ENCODE measurements at regions not wholly inside any gene's neighbourhood (a gene's known extent, or its start where the extent isn't known, plus 50 kb on each side); places are given as distances from the start of the nearest gene placed in this dataset.

DNA sequence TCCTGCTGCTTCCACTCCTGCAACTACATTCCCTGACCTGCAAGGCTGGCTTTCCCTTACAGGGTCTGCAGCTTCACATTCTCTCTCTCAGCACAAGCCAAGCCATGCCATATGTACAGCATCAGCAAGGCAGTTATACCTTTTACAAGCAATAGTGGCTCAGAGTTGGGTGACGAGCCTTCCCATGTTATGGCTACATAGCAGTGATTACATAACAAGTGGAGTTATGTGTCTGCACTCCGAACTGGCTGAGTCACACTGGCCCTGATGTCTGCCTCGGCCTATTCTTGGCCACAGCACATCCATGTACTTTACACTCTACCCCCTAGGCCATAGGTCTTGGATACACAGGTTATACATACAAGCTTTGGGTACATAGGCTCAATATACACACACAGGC, 52.0 kb upstream of the SNCAIP start:
- TF ChIP-seq, protein P1, sequence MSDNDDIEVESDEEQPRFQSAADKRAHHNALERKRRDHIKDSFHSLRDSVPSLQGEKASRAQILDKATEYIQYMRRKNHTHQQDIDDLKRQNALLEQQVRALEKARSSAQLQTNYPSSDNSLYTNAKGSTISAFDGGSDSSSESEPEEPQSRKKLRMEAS (IDR thresholded peaks at IDR 0.05; ENCODE audit: insufficient read depth, insufficient read length), result no peak
- TF ChIP-seq, protein P2, sequence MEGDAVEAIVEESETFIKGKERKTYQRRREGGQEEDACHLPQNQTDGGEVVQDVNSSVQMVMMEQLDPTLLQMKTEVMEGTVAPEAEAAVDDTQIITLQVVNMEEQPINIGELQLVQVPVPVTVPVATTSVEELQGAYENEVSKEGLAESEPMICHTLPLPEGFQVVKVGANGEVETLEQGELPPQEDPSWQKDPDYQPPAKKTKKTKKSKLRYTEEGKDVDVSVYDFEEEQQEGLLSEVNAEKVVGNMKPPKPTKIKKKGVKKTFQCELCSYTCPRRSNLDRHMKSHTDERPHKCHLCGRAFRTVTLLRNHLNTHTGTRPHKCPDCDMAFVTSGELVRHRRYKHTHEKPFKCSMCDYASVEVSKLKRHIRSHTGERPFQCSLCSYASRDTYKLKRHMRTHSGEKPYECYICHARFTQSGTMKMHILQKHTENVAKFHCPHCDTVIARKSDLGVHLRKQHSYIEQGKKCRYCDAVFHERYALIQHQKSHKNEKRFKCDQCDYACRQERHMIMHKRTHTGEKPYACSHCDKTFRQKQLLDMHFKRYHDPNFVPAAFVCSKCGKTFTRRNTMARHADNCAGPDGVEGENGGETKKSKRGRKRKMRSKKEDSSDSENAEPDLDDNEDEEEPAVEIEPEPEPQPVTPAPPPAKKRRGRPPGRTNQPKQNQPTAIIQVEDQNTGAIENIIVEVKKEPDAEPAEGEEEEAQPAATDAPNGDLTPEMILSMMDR (IDR thresholded peaks at IDR 0.05; ENCODE audit: extremely low read depth in 1 of 2, insufficient read depth in 1 of 2, low read depth in 1 of 2, low read length in 2 of 2), result no peak
- TF ChIP-seq POLR2A (IDR thresholded peaks at IDR 0.05; ENCODE audit: low read depth, low read length), result no peak
- no peak for TF ChIP-seq MYC (IDR thresholded peaks at IDR 0.05; ENCODE audit: low read depth, low read length)
- TF ChIP-seq POLR2AphosphoS5 (IDR thresholded peaks at IDR 0.05; ENCODE audit: insufficient read depth, low read depth, low read length), result no peak
- TF ChIP-seq EZH2 (IDR thresholded peaks at IDR 0.05; ENCODE audit: borderline replicate concordance, low read depth, low read length, severe bottlenecking), result no peak
- no peak for TF ChIP-seq GATA2 (IDR thresholded peaks at IDR 0.05; ENCODE audit: insufficient read depth, insufficient read length, low read depth, low read length)
